Peyer's patch (tissue), 4 donors: ENCODE measurements at regions not wholly inside any gene's neighbourhood (a gene's known extent, or its start where the extent isn't known, plus 50 kb on each side); places are given as distances from the start of the nearest gene placed in this dataset.

Experiments used
- POLR2A ChIP-seq, 2 donors: fragments of 450-650 bp; IDR thresholded peaks; one replicate each; pipeline ENCODE4 v1.5.1; 2017; ENCODE audit warnings: antibody characterized with exemption in 2 of 2, mild to moderate bottlenecking in 2 of 2, moderate library complexity in 2 of 2
- TF ChIP-seq, protein P1 (sequence below), 6 experiments: fragments of 450-650 bp in 4 of 6; fragments of 200-600 bp in 2 of 6; sonication (generic) in 1 of 6; IDR thresholded peaks; one replicate each; pipeline ENCODE4 v1.5.1; 2017 to 2019; ENCODE audit warnings: antibody characterized with exemption in 6 of 6, mild to moderate bottlenecking in 3 of 6, moderate library complexity in 1 of 6

DNA sequence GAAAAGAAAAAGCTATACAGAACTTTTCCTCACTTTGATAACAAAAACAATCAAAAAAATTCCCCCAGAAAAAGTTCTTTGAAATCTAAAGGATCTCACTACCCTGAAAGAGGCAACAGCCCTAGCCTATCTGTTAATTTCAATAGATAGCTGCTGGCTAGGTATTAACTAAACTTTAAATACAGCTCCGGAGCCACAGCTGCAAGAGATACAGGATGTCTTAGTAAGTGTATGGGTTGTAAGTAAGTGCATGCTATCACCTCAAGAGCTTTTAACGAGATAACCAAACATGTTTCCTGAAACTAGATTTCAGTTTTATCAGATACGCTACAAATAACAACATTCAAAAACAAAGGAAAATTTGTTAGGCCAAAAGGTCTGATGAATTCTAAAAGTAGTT is 148.4 kb downstream of the KLF12 start:
- TF ChIP-seq, protein P1, sequence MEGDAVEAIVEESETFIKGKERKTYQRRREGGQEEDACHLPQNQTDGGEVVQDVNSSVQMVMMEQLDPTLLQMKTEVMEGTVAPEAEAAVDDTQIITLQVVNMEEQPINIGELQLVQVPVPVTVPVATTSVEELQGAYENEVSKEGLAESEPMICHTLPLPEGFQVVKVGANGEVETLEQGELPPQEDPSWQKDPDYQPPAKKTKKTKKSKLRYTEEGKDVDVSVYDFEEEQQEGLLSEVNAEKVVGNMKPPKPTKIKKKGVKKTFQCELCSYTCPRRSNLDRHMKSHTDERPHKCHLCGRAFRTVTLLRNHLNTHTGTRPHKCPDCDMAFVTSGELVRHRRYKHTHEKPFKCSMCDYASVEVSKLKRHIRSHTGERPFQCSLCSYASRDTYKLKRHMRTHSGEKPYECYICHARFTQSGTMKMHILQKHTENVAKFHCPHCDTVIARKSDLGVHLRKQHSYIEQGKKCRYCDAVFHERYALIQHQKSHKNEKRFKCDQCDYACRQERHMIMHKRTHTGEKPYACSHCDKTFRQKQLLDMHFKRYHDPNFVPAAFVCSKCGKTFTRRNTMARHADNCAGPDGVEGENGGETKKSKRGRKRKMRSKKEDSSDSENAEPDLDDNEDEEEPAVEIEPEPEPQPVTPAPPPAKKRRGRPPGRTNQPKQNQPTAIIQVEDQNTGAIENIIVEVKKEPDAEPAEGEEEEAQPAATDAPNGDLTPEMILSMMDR (IDR thresholded peaks at IDR 0.05) = no peak
- no peak for TF ChIP-seq POLR2A (IDR thresholded peaks at IDR 0.05)
